ENCODE measurements at regions not wholly inside any gene's neighbourhood (a gene's known extent, or its start where the extent isn't known, plus 50 kb on each side); places are given as distances from the start of the nearest gene placed in this dataset.

- Histone ChIP-seq H3K36me3 (ENCODE audit: control insufficient read depth in 4 of 4, insufficient read depth in 3 of 4, low read depth in 1 of 4, low read length in 3 of 4) (no peaks in the 10 kb centered on the region), H3K4me1 (ENCODE audit: control insufficient read depth in 4 of 4, insufficient read depth in 4 of 4, low read length in 3 of 4) (no peaks in the 10 kb centered on the region), H3K27me3 (ENCODE audit: control insufficient read depth in 4 of 4, insufficient read depth in 4 of 4, low read length in 3 of 4) (peaks cover 0 to 3% (median 1%) of the 10 kb centered on the region in 4 donors), H3K9ac (ENCODE audit: low read depth in 1 of 2, low read length in 2 of 2) (no peak overlapping the region), H3K9me3 (ENCODE audit: control insufficient read depth in 4 of 4, low read length in 3 of 4) (no peaks in the 10 kb centered on the region), H3K4me3 (ENCODE audit: low read depth in 1 of 3, low read length in 3 of 3) (no peak overlapping the region), H3K27ac (ENCODE audit: low read depth in 1 of 2, low read length in 2 of 2) (no peak overlapping the region)
- WGBS = 74% methylated on average over 1 of the region's 1 CpG
- no peak for DNase-seq (ENCODE audit: low spot score)
- TF ChIP-seq, protein P1, sequence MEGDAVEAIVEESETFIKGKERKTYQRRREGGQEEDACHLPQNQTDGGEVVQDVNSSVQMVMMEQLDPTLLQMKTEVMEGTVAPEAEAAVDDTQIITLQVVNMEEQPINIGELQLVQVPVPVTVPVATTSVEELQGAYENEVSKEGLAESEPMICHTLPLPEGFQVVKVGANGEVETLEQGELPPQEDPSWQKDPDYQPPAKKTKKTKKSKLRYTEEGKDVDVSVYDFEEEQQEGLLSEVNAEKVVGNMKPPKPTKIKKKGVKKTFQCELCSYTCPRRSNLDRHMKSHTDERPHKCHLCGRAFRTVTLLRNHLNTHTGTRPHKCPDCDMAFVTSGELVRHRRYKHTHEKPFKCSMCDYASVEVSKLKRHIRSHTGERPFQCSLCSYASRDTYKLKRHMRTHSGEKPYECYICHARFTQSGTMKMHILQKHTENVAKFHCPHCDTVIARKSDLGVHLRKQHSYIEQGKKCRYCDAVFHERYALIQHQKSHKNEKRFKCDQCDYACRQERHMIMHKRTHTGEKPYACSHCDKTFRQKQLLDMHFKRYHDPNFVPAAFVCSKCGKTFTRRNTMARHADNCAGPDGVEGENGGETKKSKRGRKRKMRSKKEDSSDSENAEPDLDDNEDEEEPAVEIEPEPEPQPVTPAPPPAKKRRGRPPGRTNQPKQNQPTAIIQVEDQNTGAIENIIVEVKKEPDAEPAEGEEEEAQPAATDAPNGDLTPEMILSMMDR (IDR thresholded peaks at IDR 0.05; ENCODE audit: low read depth, low read length, missing input control) = no peak
- TF ChIP-seq HNF4A (conservative IDR thresholded peaks at IDR 0.05) = no peak
- no peak for TF ChIP-seq JUND (IDR thresholded peaks at IDR 0.05)
- TF ChIP-seq RXRA (IDR thresholded peaks at IDR 0.05) = no peak
Observed at GRCh38 chrX:95536111-95536510, 1148.5 kb upstream of the DIAPH2 start.

DNA sequence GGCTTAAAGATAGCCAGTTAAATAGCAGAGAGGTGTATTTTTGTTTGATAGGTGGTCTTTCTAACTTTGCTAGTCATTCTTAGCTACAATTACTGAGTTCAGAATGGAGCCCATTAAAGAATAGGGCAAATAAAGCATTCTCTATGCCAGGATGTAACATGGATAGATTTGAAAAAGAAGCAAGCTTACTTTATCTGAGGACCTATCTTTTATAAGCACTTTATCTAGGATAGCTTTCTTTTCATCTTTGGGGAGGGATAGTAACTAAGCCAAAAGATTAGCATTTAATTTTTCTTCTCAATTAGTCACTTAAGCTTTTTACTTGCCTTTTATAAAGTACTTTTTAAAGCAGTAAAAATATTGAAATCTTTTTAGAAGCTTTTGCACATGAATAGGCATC is 1148.0 kb upstream of the DIAPH2 start:
- no peak overlapping the region for H3K27ac ChIP-seq (ENCODE audit: low read depth in 1 of 2, low read length in 2 of 2)
- no peak for DNase-seq (ENCODE audit: low spot score)
- H3K9me3 ChIP-seq (ENCODE audit: control insufficient read depth in 4 of 4, low read length in 3 of 4) = no peaks in the 10 kb centered on the region
- H3K4me1 ChIP-seq (ENCODE audit: control insufficient read depth in 4 of 4, insufficient read depth in 4 of 4, low read length in 3 of 4) = no peaks in the 10 kb centered on the region
- TF ChIP-seq, protein P2, sequence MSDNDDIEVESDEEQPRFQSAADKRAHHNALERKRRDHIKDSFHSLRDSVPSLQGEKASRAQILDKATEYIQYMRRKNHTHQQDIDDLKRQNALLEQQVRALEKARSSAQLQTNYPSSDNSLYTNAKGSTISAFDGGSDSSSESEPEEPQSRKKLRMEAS (IDR thresholded peaks at IDR 0.05) = no peak
- TF ChIP-seq FOXA2 (IDR thresholded peaks at IDR 0.05) (no peak), JUND (IDR thresholded peaks at IDR 0.05) (no peak), FOXA1 (IDR thresholded peaks at IDR 0.05) (no peak), ATF3 (IDR thresholded peaks at IDR 0.05) (no peak), HNF4A (conservative IDR thresholded peaks at IDR 0.05) (no peak), RXRA (IDR thresholded peaks at IDR 0.05) (no peak), GABPA (IDR thresholded peaks at IDR 0.05 in 1 of 2, conservative IDR thresholded peaks at IDR 0.05 in 1 of 2) (no peak), YY1 (IDR thresholded peaks at IDR 0.05) (no peak), EGR1 (IDR thresholded peaks at IDR 0.05; ENCODE audit: low read depth in 2 of 2) (no peak), NR2F2 (IDR thresholded peaks at IDR 0.05) (no peak), RAD21 (IDR thresholded peaks at IDR 0.05) (no peak), SP1 (IDR thresholded peaks at IDR 0.05) (no peak), HNF4G (IDR thresholded peaks at IDR 0.05) (no peak), TAF1 (conservative IDR thresholded peaks at IDR 0.05) (no peak)
- TF ChIP-seq, protein P1 (IDR thresholded peaks at IDR 0.05; ENCODE audit: low read depth, low read length, missing input control) = no peak
- TF ChIP-seq, protein P3, sequence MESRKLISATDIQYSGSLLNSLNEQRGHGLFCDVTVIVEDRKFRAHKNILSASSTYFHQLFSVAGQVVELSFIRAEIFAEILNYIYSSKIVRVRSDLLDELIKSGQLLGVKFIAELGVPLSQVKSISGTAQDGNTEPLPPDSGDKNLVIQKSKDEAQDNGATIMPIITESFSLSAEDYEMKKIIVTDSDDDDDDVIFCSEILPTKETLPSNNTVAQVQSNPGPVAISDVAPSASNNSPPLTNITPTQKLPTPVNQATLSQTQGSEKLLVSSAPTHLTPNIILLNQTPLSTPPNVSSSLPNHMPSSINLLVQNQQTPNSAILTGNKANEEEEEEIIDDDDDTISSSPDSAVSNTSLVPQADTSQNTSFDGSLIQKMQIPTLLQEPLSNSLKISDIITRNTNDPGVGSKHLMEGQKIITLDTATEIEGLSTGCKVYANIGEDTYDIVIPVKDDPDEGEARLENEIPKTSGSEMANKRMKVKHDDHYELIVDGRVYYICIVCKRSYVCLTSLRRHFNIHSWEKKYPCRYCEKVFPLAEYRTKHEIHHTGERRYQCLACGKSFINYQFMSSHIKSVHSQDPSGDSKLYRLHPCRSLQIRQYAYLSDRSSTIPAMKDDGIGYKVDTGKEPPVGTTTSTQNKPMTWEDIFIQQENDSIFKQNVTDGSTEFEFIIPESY (IDR thresholded peaks at IDR 0.05) = no peak
- TF ChIP-seq, protein P4, sequence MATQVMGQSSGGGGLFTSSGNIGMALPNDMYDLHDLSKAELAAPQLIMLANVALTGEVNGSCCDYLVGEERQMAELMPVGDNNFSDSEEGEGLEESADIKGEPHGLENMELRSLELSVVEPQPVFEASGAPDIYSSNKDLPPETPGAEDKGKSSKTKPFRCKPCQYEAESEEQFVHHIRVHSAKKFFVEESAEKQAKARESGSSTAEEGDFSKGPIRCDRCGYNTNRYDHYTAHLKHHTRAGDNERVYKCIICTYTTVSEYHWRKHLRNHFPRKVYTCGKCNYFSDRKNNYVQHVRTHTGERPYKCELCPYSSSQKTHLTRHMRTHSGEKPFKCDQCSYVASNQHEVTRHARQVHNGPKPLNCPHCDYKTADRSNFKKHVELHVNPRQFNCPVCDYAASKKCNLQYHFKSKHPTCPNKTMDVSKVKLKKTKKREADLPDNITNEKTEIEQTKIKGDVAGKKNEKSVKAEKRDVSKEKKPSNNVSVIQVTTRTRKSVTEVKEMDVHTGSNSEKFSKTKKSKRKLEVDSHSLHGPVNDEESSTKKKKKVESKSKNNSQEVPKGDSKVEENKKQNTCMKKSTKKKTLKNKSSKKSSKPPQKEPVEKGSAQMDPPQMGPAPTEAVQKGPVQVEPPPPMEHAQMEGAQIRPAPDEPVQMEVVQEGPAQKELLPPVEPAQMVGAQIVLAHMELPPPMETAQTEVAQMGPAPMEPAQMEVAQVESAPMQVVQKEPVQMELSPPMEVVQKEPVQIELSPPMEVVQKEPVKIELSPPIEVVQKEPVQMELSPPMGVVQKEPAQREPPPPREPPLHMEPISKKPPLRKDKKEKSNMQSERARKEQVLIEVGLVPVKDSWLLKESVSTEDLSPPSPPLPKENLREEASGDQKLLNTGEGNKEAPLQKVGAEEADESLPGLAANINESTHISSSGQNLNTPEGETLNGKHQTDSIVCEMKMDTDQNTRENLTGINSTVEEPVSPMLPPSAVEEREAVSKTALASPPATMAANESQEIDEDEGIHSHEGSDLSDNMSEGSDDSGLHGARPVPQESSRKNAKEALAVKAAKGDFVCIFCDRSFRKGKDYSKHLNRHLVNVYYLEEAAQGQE (IDR thresholded peaks at IDR 0.05) = no peak
- peaks cover 0 to 3% (median 1%) of the 10 kb centered on the region in 4 donors for H3K27me3 ChIP-seq (ENCODE audit: control insufficient read depth in 4 of 4, insufficient read depth in 4 of 4, low read length in 3 of 4)
- H3K36me3 ChIP-seq (ENCODE audit: control insufficient read depth in 4 of 4, insufficient read depth in 3 of 4, low read depth in 1 of 4, low read length in 3 of 4) = no peaks in the 10 kb centered on the region
- no peak overlapping the region for H3K9ac ChIP-seq (ENCODE audit: low read depth in 1 of 2, low read length in 2 of 2)
- no peak overlapping the region for H3K4me3 ChIP-seq (ENCODE audit: low read depth in 1 of 3, low read length in 3 of 3)
